Panc1 (cell line): ENCODE measurements at regions not wholly inside any gene's neighbourhood (a gene's known extent, or its start where the extent isn't known, plus 50 kb on each side); places are given as distances from the start of the nearest gene placed in this dataset.

Source experiments
- ATAC-seq: fragments of 200-7000 bp; cut with Tn5 transposase; 2 replicates; pipeline ENCODE4 v1.9.1; 2020; ENCODE audit warnings: mild to moderate bottlenecking, moderate library complexity
- BruUV-seq: library from RNA; stranded (reverse); fragments of 400-500 nt; replicated peaks from 2 replicates; lab custom pipeline; 2021; lab: Mats Ljungman, UMichigan
- CTCF ChIA-PET: fragments of 300-600 bp; sonication (Branson Sonifier 250); formaldehyde crosslinking; loops from one replicate; lab custom pipeline; 2022; ENCODE audit warnings: antibody characterized with exemption; lab: Charles Lee
- POLR2A ChIA-PET: fragments of 300-600 bp; sonication (Branson Sonifier 250); formaldehyde crosslinking; loops from one replicate; lab custom pipeline; 2022; ENCODE audit warnings: antibody characterized with exemption; lab: Charles Lee
- DNase-seq: peaks from one replicate; pipeline ENCODE4 v3.0.0-alpha.2; 2010; ENCODE audit warnings: low read depth, low spot score
- H3K27ac ChIP-seq: 2 replicates; pipeline ENCODE4 v1.5.1; 2011; ENCODE audit warnings: mild to moderate bottlenecking, low read length, inconsistent platforms
- H3K27me3 ChIP-seq: fragments of 200-500 bp; sonication (Bioruptor generic); 2 replicates; pipeline ENCODE4 v1.6.0; 2014; ENCODE audit warnings: low read length, inconsistent platforms; ENCODE audit not compliant: control insufficient read depth, insufficient read depth
- H3K36me3 ChIP-seq: fragments of 200-500 bp; sonication (Bioruptor generic); 2 replicates; pipeline ENCODE4 v1.5.1; 2014; ENCODE audit warnings: inconsistent platforms, mild to moderate bottlenecking, low read length, moderate library complexity; ENCODE audit not compliant: control insufficient read depth, insufficient read depth
- H3K4me1 ChIP-seq: 2 replicates; pipeline ENCODE4 v1.5.1; 2011; ENCODE audit warnings: inconsistent platforms, mild to moderate bottlenecking, low read length, moderate library complexity; ENCODE audit not compliant: control insufficient read depth, insufficient read depth
- H3K4me3 ChIP-seq, 2 experiments: 2 replicates each; pipeline ENCODE4 v1.5.1; 2011 to 2012; ENCODE audit warnings: low read depth in 2 of 2, low read length in 2 of 2, mild to moderate bottlenecking in 2 of 2, inconsistent platforms in 1 of 2, moderate library complexity in 1 of 2
- H3K9me3 ChIP-seq: fragments of 200-500 bp; sonication (Bioruptor generic); 2 replicates; pipeline ENCODE4 v1.5.1; 2014; ENCODE audit warnings: low read depth, mild to moderate bottlenecking, inconsistent platforms, low read length, moderate library complexity; ENCODE audit not compliant: control insufficient read depth, insufficient read depth
- CTCF ChIP-seq: fragments of 450-650 bp; IDR thresholded peaks from 2 replicates; pipeline ENCODE4 v1.5.1; 2017; ENCODE audit warnings: mild to moderate bottlenecking
- POLR2AphosphoS5 ChIP-seq: IDR thresholded peaks from 2 replicates; pipeline ENCODE4 v1.6.1; 2012; ENCODE audit warnings: mild to moderate bottlenecking, low read depth, low read length, moderate library complexity
- SIN3A ChIP-seq: IDR thresholded peaks from 2 replicates; pipeline ENCODE4 v1.6.1; 2012; ENCODE audit warnings: low read depth, mild to moderate bottlenecking, low read length, moderate library complexity, borderline replicate concordance; ENCODE audit not compliant: insufficient read depth
- TCF7L2 ChIP-seq: IDR thresholded peaks from 2 replicates; pipeline ENCODE4 v1.6.1; 2011; ENCODE audit warnings: mild to moderate bottlenecking, low read depth, low read length, inconsistent platforms
- in situ Hi-C: cut with HindIII; loops from 2 replicates; pipeline ENCODE4 v1.10.0; 2016; ENCODE audit warnings: low sequenced_read_pairs, low pct_unique_long_range_greater_than_20kb
- intact Hi-C: fragments of 100-400 bp; cut with micrococcal nuclease; formaldehyde crosslinking; loops from one replicate; pipeline ENCODE4 v1.10.0; 2022; ENCODE audit not compliant: unreplicated experiment
- TF ChIP-seq, protein P1 (sequence below), 2 experiments: IDR thresholded peaks; 2 replicates each; pipeline ENCODE4 v1.6.1; 2011 to 2012; ENCODE audit warnings: low read depth in 2 of 2, control low read depth in 1 of 2, low read length in 1 of 2, mild to moderate bottlenecking in 1 of 2, moderate library complexity in 1 of 2; ENCODE audit not compliant: insufficient read depth in 1 of 2

- Histone ChIP-seq H3K27me3 (no peaks in the 10 kb centered on the region), H3K36me3 (no peaks in the 10 kb centered on the region), H3K4me3 (no peak overlapping the region), H3K4me1 (no peaks in the 10 kb centered on the region), H3K27ac (no peak overlapping the region), H3K9me3 (no peaks in the 10 kb centered on the region)
- TF ChIP-seq POLR2AphosphoS5: no peak
- TF ChIP-seq CTCF: no peak
- TF ChIP-seq, protein P1, sequence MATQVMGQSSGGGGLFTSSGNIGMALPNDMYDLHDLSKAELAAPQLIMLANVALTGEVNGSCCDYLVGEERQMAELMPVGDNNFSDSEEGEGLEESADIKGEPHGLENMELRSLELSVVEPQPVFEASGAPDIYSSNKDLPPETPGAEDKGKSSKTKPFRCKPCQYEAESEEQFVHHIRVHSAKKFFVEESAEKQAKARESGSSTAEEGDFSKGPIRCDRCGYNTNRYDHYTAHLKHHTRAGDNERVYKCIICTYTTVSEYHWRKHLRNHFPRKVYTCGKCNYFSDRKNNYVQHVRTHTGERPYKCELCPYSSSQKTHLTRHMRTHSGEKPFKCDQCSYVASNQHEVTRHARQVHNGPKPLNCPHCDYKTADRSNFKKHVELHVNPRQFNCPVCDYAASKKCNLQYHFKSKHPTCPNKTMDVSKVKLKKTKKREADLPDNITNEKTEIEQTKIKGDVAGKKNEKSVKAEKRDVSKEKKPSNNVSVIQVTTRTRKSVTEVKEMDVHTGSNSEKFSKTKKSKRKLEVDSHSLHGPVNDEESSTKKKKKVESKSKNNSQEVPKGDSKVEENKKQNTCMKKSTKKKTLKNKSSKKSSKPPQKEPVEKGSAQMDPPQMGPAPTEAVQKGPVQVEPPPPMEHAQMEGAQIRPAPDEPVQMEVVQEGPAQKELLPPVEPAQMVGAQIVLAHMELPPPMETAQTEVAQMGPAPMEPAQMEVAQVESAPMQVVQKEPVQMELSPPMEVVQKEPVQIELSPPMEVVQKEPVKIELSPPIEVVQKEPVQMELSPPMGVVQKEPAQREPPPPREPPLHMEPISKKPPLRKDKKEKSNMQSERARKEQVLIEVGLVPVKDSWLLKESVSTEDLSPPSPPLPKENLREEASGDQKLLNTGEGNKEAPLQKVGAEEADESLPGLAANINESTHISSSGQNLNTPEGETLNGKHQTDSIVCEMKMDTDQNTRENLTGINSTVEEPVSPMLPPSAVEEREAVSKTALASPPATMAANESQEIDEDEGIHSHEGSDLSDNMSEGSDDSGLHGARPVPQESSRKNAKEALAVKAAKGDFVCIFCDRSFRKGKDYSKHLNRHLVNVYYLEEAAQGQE (IDR thresholded peaks at IDR 0.05; ENCODE audit: insufficient read depth in 1 of 2, low read depth in 2 of 2, low read length in 1 of 2): no peak
- no peak for TF ChIP-seq TCF7L2
- TF ChIP-seq SIN3A: no peak
- CTCF ChIA-PET: no interaction called here
- BruUV-seq: no TSS peak
- intact Hi-C loops (no loop called here), in situ Hi-C loops (no loop called here)
- POLR2A ChIA-PET: no interaction called here
- no peak for ATAC-seq
- no peak for DNase-seq
These were observed 58.4 kb upstream of the ATP1B1 start for GRCh38 chr1:169048043-169048442.

- POLR2A ChIA-PET: no interaction called here
- DNase-seq (no peak), ATAC-seq (no peak)
- CTCF ChIA-PET: no interaction called here
- no peak for TF ChIP-seq CTCF
- TF ChIP-seq TCF7L2: no peak
- TF ChIP-seq POLR2AphosphoS5: no peak
- TF ChIP-seq, protein P1 (IDR thresholded peaks at IDR 0.05; ENCODE audit: insufficient read depth in 1 of 2, low read depth in 2 of 2, low read length in 1 of 2): no peak
- TF ChIP-seq SIN3A: no peak
- H3K27me3 ChIP-seq: no peaks in the 10 kb centered on the region
- in situ Hi-C loops (no loop called here), intact Hi-C loops (no loop called here)
- no peak overlapping the region for H3K4me3 ChIP-seq
- no peaks in the 10 kb centered on the region for H3K4me1 ChIP-seq
- no TSS peak for BruUV-seq
- H3K27ac ChIP-seq: no peak overlapping the region
- no peaks in the 10 kb centered on the region for H3K36me3 ChIP-seq
- no peaks in the 10 kb centered on the region for H3K9me3 ChIP-seq
These were observed 57.1 kb upstream of the ATP1B1 start for GRCh38 chr1:169049258-169049938.
